HG03342 (cell line): ENCODE measurements at regions not wholly inside any gene's neighbourhood (a gene's known extent, or its start where the extent isn't known, plus 50 kb on each side); places are given as distances from the start of the nearest gene placed in this dataset.

ENCODE experiments used
- ATAC-seq: cut with Tn5 transposase; IDR thresholded peaks from one replicate; pipeline ENCODE4 v1.9.1; 2021; ENCODE audit warnings: mild to moderate bottlenecking, moderate library complexity; ENCODE audit not compliant: unreplicated experiment

GRCh38 chr10:33523236-33523792 is 188.8 kb upstream of the NRP1 start:
- ATAC-seq: no peak

- ATAC-seq: no peak
Observed at GRCh38 chr10:33521904-33522303, 187.4 kb upstream of the NRP1 start.

DNA sequence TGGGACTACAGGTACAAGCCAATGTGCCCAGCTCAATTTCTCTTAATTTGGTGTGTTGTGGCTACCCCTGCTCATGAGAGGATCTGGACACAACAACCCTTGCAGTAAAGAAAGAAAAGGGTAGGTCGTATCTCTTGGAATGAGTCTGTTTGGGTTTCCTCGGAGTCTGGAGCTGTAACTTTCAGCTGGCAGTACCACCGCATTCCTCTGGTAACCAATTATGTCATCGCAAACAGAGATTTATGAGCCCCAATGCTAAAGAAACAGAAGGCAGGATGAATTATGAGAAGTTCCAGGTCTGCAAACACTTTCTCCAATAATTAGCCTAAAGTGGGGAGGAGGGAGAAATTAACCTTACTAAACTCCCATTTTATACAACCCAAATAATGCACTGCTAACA is 186.6 kb upstream of the NRP1 start:
- ATAC-seq: no peak

DNA sequence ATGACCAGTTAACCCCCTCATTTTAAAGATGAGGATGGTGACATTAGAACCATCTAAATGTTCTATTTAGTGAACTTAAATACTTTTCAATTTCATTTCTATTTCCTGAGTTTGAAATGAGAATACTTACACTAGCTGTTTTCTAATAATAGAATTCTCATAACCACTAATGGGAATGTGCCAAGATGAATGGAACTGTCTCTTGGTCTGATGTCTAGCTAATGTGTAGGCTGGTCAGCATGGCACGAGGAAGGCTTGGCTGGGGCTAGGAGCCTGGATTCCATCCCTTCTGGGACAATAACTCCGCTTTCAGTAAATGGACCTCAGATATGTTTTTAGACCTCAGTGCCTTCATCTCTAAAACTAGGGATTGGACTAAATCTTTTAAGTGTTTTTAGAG is 185.8 kb upstream of the NRP1 start:
- ATAC-seq: no peak

DNA sequence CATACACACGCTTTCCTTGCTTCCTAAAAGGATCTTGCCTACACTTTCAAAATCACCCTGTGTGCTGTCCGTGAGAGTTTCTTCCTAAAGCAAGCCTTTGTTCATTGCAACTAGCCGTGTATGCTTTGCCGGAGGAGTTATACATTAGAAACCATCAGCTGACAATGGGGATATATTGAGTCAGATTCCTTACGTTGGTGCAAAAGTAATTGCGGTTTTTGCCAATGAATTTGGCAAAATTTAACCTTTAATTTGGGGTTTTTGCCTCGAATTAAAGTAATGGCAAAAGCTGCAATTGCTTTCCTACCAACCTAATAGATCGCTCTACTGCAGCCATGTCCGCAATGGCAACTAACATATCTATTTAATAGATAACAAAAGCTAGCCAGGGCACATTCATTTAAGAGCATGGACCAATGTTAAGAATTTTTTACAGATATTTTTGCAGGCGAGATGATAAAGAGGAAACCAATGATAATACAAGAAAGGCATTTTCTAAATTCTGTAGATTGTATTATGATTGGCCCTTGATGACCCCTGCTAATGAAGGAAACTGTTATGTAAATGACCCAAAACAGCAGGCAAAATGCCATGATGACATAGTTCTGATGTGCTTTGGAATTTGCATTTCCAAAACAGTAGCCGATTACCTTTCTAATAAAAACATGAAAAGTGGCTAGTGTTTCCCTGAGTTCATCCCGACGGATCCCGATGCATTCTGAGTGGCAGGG is 184.8 kb upstream of the NRP1 start:
- no peak for ATAC-seq

DNA sequence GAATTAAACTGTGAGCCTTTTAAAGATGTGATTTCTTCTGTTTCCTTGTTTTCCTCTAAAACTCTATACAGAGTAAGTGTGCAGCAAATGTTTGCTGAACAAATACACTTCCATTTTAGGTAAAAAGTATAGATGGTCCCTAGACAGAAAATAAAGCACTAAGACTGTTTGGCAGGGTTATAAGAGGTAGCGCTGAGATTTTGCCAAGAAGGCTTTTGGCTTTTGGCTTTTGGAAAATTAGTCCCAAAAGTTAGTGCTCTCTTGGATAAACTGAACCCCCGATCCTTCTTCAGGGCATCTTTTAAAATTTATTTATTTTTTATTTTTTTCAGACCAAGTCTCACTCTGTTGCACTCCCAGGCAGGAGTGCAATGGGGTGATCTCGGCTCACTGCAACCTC is 175.7 kb upstream of the NRP1 start:
- ATAC-seq: no peak

DNA sequence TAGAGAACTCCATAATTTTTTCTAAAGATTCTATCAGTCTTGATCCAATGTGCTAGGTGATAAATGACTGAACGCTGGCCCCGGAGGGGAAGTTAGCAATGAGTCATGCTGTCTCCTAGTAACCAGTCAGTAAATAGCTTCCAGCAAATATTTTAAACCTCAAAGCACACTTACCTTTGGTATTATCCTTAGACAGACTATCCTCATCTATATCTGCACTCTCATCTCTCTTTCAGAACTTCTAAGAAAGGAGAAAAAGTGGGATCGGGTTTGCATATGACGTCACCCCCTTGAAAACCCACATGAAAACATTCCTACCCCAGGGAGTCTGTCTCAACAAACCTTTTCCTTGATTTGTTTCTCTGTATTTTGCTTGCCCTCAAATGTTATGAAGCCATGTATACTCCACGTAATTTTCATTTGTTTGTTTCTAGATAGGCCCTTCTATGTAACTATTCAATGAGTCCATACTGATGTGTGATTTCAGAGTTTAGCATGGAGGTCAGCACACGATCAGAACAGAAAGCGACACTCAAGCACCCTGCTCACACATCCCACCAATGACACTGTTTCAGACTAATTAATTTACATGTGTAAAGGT is 174.9 kb upstream of the NRP1 start:
- ATAC-seq: peak; percentile 81

DNA sequence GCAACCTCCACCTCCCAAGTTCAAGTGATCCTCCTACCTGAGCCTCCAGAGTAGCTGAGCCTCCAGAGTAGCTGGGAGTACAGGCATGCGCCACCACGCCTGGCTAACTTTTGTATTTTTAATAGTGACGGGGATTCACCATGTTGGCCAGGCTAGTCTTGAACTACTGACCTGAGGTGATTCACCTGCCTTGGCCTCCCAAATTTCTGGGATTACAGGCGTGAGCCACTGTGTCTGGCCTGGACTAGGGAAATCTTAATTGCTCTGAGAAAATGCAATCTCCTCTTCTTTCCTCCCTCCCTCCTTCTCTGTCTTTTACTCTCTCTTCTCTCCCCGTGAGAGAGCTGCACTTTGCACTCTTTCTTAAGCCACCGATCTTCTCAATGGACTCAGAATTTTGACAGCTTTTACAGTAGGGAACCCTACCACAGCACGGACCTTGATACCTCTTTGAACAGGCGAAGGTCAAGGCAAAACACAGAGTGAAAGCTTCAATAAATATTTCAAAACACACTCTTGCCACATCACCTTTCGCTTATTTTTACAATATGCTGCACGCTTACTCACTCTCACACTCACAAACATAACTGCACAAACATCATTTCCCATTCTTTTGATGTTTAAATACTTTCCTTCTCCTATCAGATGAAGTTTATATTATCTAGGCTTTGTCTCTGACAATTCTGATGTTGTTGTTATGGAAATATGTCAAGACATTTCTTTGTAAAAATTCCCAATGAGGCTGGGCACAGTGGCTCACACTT is 173.4 kb upstream of the NRP1 start:
- no peak for ATAC-seq

DNA sequence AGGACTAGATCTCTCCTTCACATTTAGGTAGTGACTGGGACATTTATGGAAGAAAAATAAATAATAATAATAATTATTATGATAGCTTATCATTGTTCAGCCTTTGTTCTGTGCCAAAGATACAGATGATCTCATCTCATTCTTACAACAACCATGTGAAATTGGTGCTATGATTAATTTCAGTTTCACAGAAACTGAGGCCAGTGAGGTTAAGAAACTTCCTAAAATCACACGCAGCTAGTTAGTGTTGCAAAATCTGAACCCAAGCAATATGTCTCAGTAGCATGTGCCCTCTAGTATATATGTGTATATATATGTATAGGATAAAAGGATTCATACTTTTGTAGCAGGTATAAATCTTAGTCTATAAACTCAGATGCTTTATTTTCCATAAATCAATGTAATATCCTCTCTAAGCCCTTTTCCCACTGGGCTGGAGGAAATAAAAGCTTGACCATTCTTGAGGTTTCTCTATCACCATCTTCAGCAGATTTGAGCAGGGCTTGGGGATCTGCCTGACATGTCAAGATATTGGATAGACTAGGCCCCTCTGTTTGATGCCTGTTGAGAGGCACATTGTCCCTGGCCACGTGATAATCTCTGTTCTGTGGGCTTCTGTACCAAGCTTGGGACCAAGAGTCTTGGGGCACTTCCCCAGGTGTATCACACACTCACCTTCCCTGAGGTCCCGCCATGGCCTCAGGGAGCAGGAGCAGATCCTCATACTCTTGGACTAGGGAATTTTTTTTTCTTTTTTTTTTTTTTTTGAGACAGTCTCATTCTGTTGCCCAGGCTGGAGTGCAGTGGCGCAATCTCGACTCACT is 172.6 kb upstream of the NRP1 start:
- peak; percentile 57 for ATAC-seq

GRCh38 chr10:33506391-33506790 is 171.9 kb upstream of the NRP1 start:
- ATAC-seq: no peak

DNA sequence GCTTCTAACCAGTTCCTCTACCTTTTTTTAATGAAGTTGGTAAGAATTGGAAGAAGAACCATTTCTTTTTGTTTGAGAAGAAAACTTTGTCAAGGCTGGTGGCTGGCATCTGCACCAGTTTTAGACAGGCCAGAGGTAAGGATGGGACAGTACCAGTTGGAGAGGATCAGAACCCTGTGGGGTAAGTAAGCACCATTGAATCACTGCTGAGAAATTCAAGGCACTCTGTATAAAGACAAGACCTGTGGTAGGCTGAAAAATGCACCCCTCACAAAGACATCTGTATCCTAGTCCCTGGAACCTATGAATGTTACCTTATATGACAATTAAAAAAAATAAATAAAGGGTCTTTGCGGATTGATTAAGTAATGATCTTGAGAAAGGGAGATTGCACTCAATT is 166.7 kb upstream of the NRP1 start:
- ATAC-seq: no peak

DNA sequence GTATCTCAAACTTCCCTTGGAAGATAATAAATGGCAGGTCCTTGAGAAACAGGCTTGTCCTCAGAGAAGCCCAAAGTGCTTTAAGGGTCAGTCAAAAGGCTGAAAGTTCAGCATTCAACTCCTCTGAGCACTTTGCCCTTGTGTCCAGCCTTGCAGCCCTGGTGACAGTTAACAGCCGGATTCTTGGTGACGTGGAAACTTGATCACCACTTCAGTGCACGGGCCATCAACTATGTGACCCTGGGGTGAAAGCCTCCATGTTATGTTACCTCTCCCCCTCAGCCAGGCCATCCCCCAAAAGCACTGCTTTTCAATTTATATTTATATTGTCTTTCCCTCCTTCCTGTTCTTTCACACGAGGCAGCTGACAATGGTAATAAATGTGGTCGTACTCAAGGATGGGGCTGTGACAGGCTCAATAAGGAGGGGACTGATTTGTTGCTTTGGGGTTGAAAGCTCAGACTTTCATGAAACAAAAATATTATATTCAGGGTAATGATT is 164.0 kb upstream of the NRP1 start:
- no peak for ATAC-seq

GRCh38 chr10:33497338-33497737 is 162.9 kb upstream of the NRP1 start:
- ATAC-seq: no peak

GRCh38 chr10:33496096-33496495 is 161.6 kb upstream of the NRP1 start:
- no peak for ATAC-seq

GRCh38 chr10:33494694-33495265 is 160.3 kb upstream of the NRP1 start:
- ATAC-seq: no peak

GRCh38 chr10:33493978-33494377 is 159.5 kb upstream of the NRP1 start:
- no peak for ATAC-seq

GRCh38 chr10:33493497-33493896 is 159.0 kb upstream of the NRP1 start:
- no peak for ATAC-seq

DNA sequence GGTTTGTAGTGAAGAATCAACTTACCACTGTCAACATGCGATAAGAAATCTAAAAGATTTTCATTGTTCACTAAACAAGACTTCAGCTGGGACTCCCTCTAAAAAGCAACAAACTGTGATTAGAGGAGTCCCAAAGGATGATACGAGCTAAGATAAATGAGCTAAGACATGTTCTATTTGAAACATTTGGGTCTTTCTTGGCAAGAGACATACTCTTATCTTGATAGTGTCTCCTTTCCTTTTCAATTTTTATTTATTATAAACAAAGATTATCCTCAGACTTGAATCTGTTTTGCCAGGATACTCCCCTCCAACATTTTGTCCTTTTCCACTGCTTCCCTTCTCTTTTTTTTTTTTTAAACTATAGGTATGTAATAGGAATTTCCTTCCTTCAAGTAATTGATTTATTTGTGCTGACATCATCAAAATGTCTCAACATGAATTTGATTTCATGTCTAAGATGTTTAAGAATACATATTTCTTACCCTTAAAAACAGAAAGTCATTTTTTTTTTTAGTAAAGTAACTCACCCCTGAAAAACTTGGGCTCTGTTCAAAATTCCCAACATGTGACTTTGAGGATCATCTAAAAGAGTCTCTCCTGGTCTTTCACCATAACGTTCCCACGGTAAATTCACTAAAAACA is 158.4 kb upstream of the NRP1 start:
- no peak for ATAC-seq

DNA sequence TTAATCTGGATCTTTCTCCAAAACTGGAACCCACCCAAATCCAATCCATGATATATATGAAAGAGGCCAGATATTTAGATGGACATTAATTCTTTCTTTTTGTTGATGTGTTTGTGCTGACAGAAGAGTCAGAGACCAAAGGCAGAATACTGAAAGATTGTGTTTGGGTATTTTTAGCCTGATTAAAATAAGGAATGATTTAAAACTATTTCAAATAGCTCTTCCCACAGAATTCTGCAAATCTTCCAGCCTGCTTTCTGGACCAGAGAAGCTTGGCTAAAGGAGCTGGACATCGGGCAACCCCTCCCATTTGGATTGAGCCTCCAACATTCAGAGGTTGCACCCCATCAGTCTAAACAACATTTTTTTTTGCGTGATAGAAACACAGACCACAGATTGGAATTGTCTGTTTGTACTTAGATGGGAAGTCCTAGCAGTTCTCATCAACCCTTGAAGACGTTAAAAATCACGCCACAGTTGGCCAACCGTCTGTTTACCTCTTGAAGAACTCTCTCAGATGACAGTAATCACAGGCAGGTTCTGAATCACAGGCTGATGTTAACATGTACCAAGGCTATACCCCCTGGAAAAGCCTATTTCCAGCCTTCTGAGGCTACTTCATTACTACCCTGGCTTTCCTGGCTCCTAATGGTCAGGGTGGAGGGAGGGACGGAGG is 155.2 kb upstream of the NRP1 start:
- no peak for ATAC-seq
